Endothelial cell (in vitro differentiated cells): ENCODE measurements at regions not wholly inside any gene's neighbourhood (a gene's known extent, or its start where the extent isn't known, plus 50 kb on each side); places are given as distances from the start of the nearest gene placed in this dataset.

Experiments used
- DNase-seq: peaks from one replicate; pipeline ENCODE4 v3.0.0; 2021; ENCODE audit warnings: low spot score
- H3K27ac Mint-ChIP-seq: one replicate; pipeline ENCODE4 v1.8.0; 2021; ENCODE audit warnings: mixed read lengths, inconsistent platforms; ENCODE audit not compliant: unreplicated experiment
- H3K27me3 Mint-ChIP-seq: one replicate; pipeline ENCODE4 v1.8.0; 2021; ENCODE audit warnings: mild to moderate bottlenecking, moderate library complexity, mixed read lengths, inconsistent platforms; ENCODE audit not compliant: unreplicated experiment
- H3K36me3 Mint-ChIP-seq: one replicate; pipeline ENCODE4 v1.8.0; 2021; ENCODE audit warnings: mild to moderate bottlenecking, low read depth, mixed read lengths, inconsistent platforms; ENCODE audit not compliant: unreplicated experiment
- H3K4me1 Mint-ChIP-seq: one replicate; pipeline ENCODE4 v1.8.0; 2021; ENCODE audit warnings: mild to moderate bottlenecking, mixed read lengths, inconsistent platforms; ENCODE audit not compliant: unreplicated experiment
- H3K4me3 Mint-ChIP-seq: one replicate; pipeline ENCODE4 v1.8.0; 2021; ENCODE audit warnings: mild to moderate bottlenecking, mixed read lengths, inconsistent platforms; ENCODE audit not compliant: unreplicated experiment
- H3K9me3 Mint-ChIP-seq: one replicate; pipeline ENCODE4 v1.8.0; 2021; ENCODE audit warnings: mixed read lengths, inconsistent platforms; ENCODE audit not compliant: unreplicated experiment
- TF ChIP-seq, protein P1 (sequence below): fragments of 200-600 bp; sonication (generic); IDR thresholded peaks from one replicate; pipeline ENCODE4 v1.5.0; 2021; ENCODE audit warnings: antibody characterized with exemption; ENCODE audit not compliant: unreplicated experiment

DNA sequence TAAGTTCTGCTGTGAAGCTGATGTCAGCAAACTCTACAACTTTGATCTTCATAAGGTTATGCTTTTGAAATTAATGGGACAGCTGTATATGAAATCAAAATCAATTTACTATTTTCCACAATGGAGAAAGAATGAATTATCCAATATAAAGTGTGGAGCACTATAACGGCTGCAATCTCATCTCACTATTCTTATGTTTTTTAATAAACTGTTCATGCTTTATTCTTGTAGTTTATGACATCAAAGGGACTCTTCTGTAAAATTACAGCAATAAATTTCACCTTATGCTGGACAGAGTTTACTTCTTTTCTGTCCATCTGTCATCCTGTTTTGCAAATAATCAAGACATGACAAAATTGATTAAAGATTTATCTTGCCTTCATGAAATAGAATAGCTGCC lies 192.5 kb downstream of the TECRL start:
- TF ChIP-seq, protein P1, sequence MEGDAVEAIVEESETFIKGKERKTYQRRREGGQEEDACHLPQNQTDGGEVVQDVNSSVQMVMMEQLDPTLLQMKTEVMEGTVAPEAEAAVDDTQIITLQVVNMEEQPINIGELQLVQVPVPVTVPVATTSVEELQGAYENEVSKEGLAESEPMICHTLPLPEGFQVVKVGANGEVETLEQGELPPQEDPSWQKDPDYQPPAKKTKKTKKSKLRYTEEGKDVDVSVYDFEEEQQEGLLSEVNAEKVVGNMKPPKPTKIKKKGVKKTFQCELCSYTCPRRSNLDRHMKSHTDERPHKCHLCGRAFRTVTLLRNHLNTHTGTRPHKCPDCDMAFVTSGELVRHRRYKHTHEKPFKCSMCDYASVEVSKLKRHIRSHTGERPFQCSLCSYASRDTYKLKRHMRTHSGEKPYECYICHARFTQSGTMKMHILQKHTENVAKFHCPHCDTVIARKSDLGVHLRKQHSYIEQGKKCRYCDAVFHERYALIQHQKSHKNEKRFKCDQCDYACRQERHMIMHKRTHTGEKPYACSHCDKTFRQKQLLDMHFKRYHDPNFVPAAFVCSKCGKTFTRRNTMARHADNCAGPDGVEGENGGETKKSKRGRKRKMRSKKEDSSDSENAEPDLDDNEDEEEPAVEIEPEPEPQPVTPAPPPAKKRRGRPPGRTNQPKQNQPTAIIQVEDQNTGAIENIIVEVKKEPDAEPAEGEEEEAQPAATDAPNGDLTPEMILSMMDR = no peak
- Mint-ChIP-seq H3K27me3 (no peaks in the 10 kb centered on the region), H3K4me3 (no peak overlapping the region)

GRCh38 chr4:64205376-64205775 lies 203.9 kb downstream of the TECRL start:
- TF ChIP-seq, protein P1 = no peak
- no peak overlapping the region for H3K27ac Mint-ChIP-seq
- H3K9me3 Mint-ChIP-seq = peaks cover 15% of the 10 kb centered on the region
- no peaks in the 10 kb centered on the region for H3K27me3 Mint-ChIP-seq
- no peak for DNase-seq
- peaks cover 6% of the 10 kb centered on the region for H3K4me1 Mint-ChIP-seq
- no peaks in the 10 kb centered on the region for H3K36me3 Mint-ChIP-seq
- H3K4me3 Mint-ChIP-seq = no peak overlapping the region

More for the DNA sequence above, 192.5 kb downstream of the TECRL start:
- no peak for DNase-seq
- Mint-ChIP-seq H3K4me1 (no peaks in the 10 kb centered on the region), H3K36me3 (no peaks in the 10 kb centered on the region), H3K9me3 (no peaks in the 10 kb centered on the region), H3K27ac (no peak overlapping the region)

GRCh38 chr4:64200001-64200555 lies 209.2 kb downstream of the TECRL start:
- peaks cover 7% of the 10 kb centered on the region for H3K4me1 Mint-ChIP-seq
- H3K9me3 Mint-ChIP-seq = peaks cover under 1% of the 10 kb centered on the region
- H3K27me3 Mint-ChIP-seq = no peaks in the 10 kb centered on the region
- DNase-seq = no peak
- H3K36me3 Mint-ChIP-seq = no peaks in the 10 kb centered on the region
- H3K4me3 Mint-ChIP-seq = no peak overlapping the region
- TF ChIP-seq, protein P1 = no peak
- no peak overlapping the region for H3K27ac Mint-ChIP-seq

DNA sequence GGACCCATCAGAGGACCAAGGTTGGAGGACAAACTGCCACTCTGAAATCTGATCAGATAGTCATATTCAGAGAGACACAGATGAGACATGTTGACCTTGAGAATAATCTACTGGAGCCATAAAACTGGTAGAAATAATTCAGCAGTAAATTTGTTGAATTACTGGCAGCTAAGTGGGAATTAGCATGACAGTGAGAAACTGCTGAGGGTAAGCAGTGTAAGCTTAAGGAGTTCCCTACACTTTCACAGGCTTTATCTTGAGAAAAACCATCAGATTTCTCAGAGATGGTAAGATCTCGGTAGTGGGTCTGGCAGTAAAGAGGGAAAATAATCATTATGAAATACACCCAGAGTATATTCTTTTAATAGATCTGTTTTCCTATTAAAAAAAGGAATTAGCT lies 213.7 kb downstream of the TECRL start:
- DNase-seq = no peak
- Mint-ChIP-seq H3K4me1 (peaks cover 2% of the 10 kb centered on the region), H3K4me3 (no peak overlapping the region), H3K9me3 (no peaks in the 10 kb centered on the region), H3K36me3 (no peaks in the 10 kb centered on the region), H3K27ac (no peak overlapping the region), H3K27me3 (no peaks in the 10 kb centered on the region)
- TF ChIP-seq, protein P1 = no peak

DNA sequence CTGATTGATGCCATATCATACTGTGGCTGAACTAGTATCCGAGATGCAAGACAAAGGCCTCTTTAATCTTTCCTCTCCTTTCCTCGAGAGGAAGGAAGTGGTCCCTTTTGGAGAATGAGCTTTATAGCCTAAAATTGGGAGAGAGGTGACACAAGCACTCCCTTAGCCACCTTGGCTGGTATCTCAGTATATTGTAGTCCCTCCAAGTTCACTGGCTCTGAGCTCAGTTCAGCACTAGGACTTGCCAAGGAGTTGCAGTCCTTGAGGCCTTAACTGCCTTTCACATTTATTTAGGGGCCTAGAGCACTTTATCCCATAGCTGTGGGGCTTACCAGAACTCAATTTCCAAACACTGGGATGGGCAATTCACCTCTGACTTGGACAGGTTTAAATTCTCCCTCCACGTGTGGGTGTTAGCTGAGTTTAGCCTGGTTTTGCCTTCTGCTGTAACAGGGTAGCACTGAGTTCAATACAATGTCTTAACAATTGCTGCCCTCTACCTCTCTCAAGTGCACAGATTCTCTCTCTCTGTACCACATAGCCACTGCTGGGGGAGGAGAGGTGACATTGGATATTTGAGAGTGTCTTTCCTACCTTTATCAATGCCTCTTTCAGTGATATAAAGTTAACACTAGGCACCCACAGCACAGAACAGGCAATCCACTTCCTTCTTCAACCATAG lies 216.4 kb downstream of the TECRL start:
- Mint-ChIP-seq H3K4me3 (no peak overlapping the region), H3K27me3 (peaks cover 2% of the 10 kb centered on the region), H3K4me1 (no peaks in the 10 kb centered on the region), H3K36me3 (no peaks in the 10 kb centered on the region), H3K9me3 (no peaks in the 10 kb centered on the region), H3K27ac (no peak overlapping the region)
- DNase-seq = no peak
- TF ChIP-seq, protein P1 = no peak
